ENCODE measurements at regions not wholly inside any gene's neighbourhood (a gene's known extent, or its start where the extent isn't known, plus 50 kb on each side); places are given as distances from the start of the nearest gene placed in this dataset.
A peak's percentile ranks its signal among the peaks of the same experiment; 100 is the strongest.

DNA sequence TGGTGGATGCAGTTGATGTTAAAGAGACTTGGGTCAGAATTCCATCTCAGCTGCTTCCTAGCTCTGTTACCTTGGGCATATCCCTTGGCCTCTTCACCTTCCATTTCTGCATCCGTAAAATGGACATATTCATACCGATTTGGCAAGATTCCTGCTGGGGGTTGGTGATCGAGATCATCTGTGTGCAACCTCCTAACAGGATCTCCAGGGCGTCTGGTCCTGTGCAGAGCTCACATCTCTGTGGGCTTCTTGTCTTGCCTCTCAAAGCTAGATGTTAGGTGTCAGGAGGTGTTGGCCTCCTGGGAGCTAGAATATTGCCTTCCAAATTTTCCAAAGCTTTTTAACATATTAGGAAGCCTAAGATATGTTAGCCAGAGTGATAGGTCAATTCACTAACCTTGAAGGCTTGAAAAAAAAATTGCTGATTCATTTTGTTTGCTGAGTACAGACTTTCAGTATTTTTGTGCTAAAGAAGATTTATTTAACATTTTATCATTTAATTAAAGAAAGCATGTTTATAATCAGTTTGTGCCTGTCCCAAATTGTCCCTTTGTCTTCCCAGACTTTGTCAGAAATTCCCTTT lies 69.7 kb upstream of the ZNF516 start:
- Histone ChIP-seq H3K79me2 (ENCODE audit: insufficient read depth, low read length) (no peaks in the 10 kb centered on the region), H3K56ac (ENCODE audit: insufficient read length, low read depth, low read length) (no peak overlapping the region), H2BK120ac (ENCODE audit: low read depth, low read length, poor library complexity, severe bottlenecking) (no peak overlapping the region), H3K27me3 (ENCODE audit: insufficient read depth, low read length) (no peaks in the 10 kb centered on the region), H3K4ac (ENCODE audit: low read depth, low read length) (no peak overlapping the region), H3K4me2 (ENCODE audit: insufficient read depth, insufficient read length, low read length) (no peak overlapping the region), H3T11ph (ENCODE audit: low read length) (no peak overlapping the region), H4K5ac (ENCODE audit: insufficient read length, low read depth, low read length) (no peak overlapping the region), H4K8ac (replicated peaks; ENCODE audit: insufficient read length, low read depth, low read length) (no peak overlapping the region), H3K18ac (ENCODE audit: insufficient read length, low read depth, low read length) (no peak overlapping the region), H3K14ac (ENCODE audit: insufficient read depth, low read length) (no peak overlapping the region), H3K4me1 (ENCODE audit: insufficient read depth, low read length) (peaks cover 2% of the 10 kb centered on the region; the same call in 1 of the 2 replicates), H3K27ac (ENCODE audit: insufficient read length, low read depth, low read length) (no peak overlapping the region), H3K9me3 (ENCODE audit: control insufficient read depth, low read depth, low read length) (no peaks in the 10 kb centered on the region), H2BK12ac (ENCODE audit: insufficient read length, low read depth, low read length) (no peak overlapping the region), H3K79me1 (ENCODE audit: insufficient read depth, low read depth, low read length, poor library complexity, severe bottlenecking) (no peaks in the 10 kb centered on the region), H2BK15ac (ENCODE audit: low read depth, low read length) (no peak overlapping the region; the same call in 1 of the 2 replicates), H3K23me2 (ENCODE audit: insufficient read length, low read depth, low read length, poor library complexity, severe bottlenecking) (no peaks in the 10 kb centered on the region), H2BK5ac (ENCODE audit: insufficient read length, low read length) (no peak overlapping the region), H4K91ac (ENCODE audit: insufficient read length, low read depth, low read length) (no peak overlapping the region), H2AFZ (ENCODE audit: low read length) (no peak overlapping the region), H4K20me1 (ENCODE audit: control insufficient read depth, insufficient read depth, insufficient read length) (peaks cover 2% of the 10 kb centered on the region), H3K9ac (ENCODE audit: extremely low read depth, insufficient read length, low read length) (no peak overlapping the region), H2AK5ac (ENCODE audit: insufficient read length, low read length) (no peak overlapping the region), H3K23ac (ENCODE audit: insufficient read length, low read depth, low read length) (no peak overlapping the region), H2BK20ac (ENCODE audit: low read depth, low read length, poor library complexity, severe bottlenecking) (no peak overlapping the region)
- no peak overlapping the region for H3K4me3 Mint-ChIP-seq
- H3K27me3 Mint-ChIP-seq (ENCODE audit: low read depth) = peaks cover 16% of the 10 kb centered on the region
- no CpG with 5 or more reads among the region's 4 CpGs for WGBS (ENCODE audit: extremely low coverage, insufficient read length, low lambda C conversion rate)
- H3K9me3 Mint-ChIP-seq = no peaks in the 10 kb centered on the region
- TF ChIP-seq, protein P1, sequence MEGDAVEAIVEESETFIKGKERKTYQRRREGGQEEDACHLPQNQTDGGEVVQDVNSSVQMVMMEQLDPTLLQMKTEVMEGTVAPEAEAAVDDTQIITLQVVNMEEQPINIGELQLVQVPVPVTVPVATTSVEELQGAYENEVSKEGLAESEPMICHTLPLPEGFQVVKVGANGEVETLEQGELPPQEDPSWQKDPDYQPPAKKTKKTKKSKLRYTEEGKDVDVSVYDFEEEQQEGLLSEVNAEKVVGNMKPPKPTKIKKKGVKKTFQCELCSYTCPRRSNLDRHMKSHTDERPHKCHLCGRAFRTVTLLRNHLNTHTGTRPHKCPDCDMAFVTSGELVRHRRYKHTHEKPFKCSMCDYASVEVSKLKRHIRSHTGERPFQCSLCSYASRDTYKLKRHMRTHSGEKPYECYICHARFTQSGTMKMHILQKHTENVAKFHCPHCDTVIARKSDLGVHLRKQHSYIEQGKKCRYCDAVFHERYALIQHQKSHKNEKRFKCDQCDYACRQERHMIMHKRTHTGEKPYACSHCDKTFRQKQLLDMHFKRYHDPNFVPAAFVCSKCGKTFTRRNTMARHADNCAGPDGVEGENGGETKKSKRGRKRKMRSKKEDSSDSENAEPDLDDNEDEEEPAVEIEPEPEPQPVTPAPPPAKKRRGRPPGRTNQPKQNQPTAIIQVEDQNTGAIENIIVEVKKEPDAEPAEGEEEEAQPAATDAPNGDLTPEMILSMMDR (conservative IDR thresholded peaks at IDR 0.05) = no peak
- H3K4me1 Mint-ChIP-seq = peaks cover 14 to 16% of the 10 kb centered on the region in 2 experiments
- no peaks in the 10 kb centered on the region; a peak in 1 of 7 replicates for H3K36me3 Mint-ChIP-seq (ENCODE audit: insufficient read depth in 1 of 3, low read depth in 3 of 3)
- peak overlapping the region in 1 of 3 experiments; percentile 17; a peak in 1 of 7 replicates for H3K27ac Mint-ChIP-seq
- DNase-seq = no peak
